ENCODE measurements at regions not wholly inside any gene's neighbourhood (a gene's known extent, or its start where the extent isn't known, plus 50 kb on each side); places are given as distances from the start of the nearest gene placed in this dataset.

- no peaks in the 10 kb centered on the region for H3K4me1 ChIP-seq
- POLR2A ChIA-PET: no interaction called here
- no peak overlapping the region for H3K27ac ChIP-seq
- DNase-seq (ENCODE audit: low read depth in 1 of 2, low spot score in 1 of 2) (no peak), ATAC-seq (no peak), FAIRE-seq (no peak)
- TF ChIP-seq NPAS2 (CRISPR knock-in tag; IDR thresholded peaks at IDR 0.05; ENCODE audit: borderline replicate concordance): no peak
- no peak for TF ChIP-seq FOSB (CRISPR knock-in tag; IDR thresholded peaks at IDR 0.05)
- no peak for TF ChIP-seq ZC3H11A (IDR thresholded peaks at IDR 0.05)
- no peak for TF ChIP-seq MAX (IDR thresholded peaks at IDR 0.05)
- no peak for TF ChIP-seq JUN (IDR thresholded peaks at IDR 0.05)
- 5% methylated on average over 1 of the region's 1 CpG for WGBS (ENCODE audit: missing lambda C conversion rate)
- H3K4me2 ChIP-seq: no peak overlapping the region
- no peaks in the 10 kb centered on the region for H3K9me3 ChIP-seq
- CTCF ChIA-PET: no interaction called here
- H3K4me3 ChIP-seq: no peak overlapping the region
These were observed 231.7 kb upstream of the AFF2 start for GRCh38 chrX:148268673-148269072.

- 0% methylated on average over 3 of the region's 3 CpGs for WGBS (ENCODE audit: missing lambda C conversion rate)
- FAIRE-seq (no peak), DNase-seq (ENCODE audit: low read depth in 1 of 2, low spot score in 1 of 2) (no peak), ATAC-seq (no peak)
- no peak overlapping the region for H3K4me3 ChIP-seq
- TF ChIP-seq MYC (IDR thresholded peaks at IDR 0.05; ENCODE audit: borderline replicate concordance, low read length) (no peak), ZC3H11A (IDR thresholded peaks at IDR 0.05) (no peak), EHMT2 (IDR thresholded peaks at IDR 0.05; ENCODE audit: low read depth) (no peak), HDAC2 (IDR thresholded peaks at IDR 0.05) (no peak), HMGXB4 (CRISPR knock-in tag; IDR thresholded peaks at IDR 0.05; ENCODE audit: borderline replicate concordance) (no peak), KDM1A (IDR thresholded peaks at IDR 0.05; ENCODE audit: low read depth) (no peak), E2F6 (IDR thresholded peaks at IDR 0.05; ENCODE audit: borderline replicate concordance, low read depth) (no peak), SREBF2 (IDR thresholded peaks at IDR 0.05) (no peak), RARB (CRISPR knock-in tag; IDR thresholded peaks at IDR 0.05) (no peak), JUN (IDR thresholded peaks at IDR 0.05) (no peak), ATOH8 (CRISPR knock-in tag; IDR thresholded peaks at IDR 0.05; ENCODE audit: low read depth) (no peak), BHLHE40 (IDR thresholded peaks at IDR 0.05; ENCODE audit: low read depth, low read length) (no peak), POLR2AphosphoS2 (conservative IDR thresholded peaks at IDR 0.05; ENCODE audit: low read length) (no peak), RAD21 (conservative IDR thresholded peaks at IDR 0.05 in 1 of 2, IDR thresholded peaks at IDR 0.05 in 1 of 2) (no peak), MAX (IDR thresholded peaks at IDR 0.05) (no peak), HOXB5 (CRISPR knock-in tag; IDR thresholded peaks at IDR 0.05) (no peak), TFCP2L1 (CRISPR knock-in tag; IDR thresholded peaks at IDR 0.05) (no peak), ZSCAN20 (CRISPR knock-in tag; IDR thresholded peaks at IDR 0.05) (no peak), HES2 (IDR thresholded peaks at IDR 0.05) (no peak)
- H3K4me1 ChIP-seq: no peaks in the 10 kb centered on the region
- POLR2A ChIA-PET: no interaction called here
- H3K27ac ChIP-seq: no peak overlapping the region
- no peaks in the 10 kb centered on the region for H3K9me3 ChIP-seq
- CTCF ChIA-PET: no interaction called here
- H3K4me2 ChIP-seq: no peak overlapping the region
These were observed 230.9 kb upstream of the AFF2 start for GRCh38 chrX:148269513-148269912.

GRCh38 chrX:148270499-148270898 lies 229.9 kb upstream of the AFF2 start:
- POLR2A ChIA-PET: no interaction called here
- FAIRE-seq (no peak), DNase-seq (ENCODE audit: low read depth in 1 of 2, low spot score in 1 of 2) (no peak), ATAC-seq (no peak)
- Histone ChIP-seq H3K4me3 (no peak overlapping the region), H3K4me2 (no peak overlapping the region), H3K27ac (no peak overlapping the region), H3K4me1 (no peaks in the 10 kb centered on the region), H3K9me3 (no peaks in the 10 kb centered on the region)
- 11% methylated on average over 2 of the region's 2 CpGs for WGBS (ENCODE audit: missing lambda C conversion rate)
- CTCF ChIA-PET: no interaction called here
- TF ChIP-seq JUN (IDR thresholded peaks at IDR 0.05) (no peak), BCL3 (IDR thresholded peaks at IDR 0.05) (no peak), NR3C1 (IDR thresholded peaks at IDR 0.05) (no peak), KDM5A (IDR thresholded peaks at IDR 0.05) (no peak), REST (IDR thresholded peaks at IDR 0.05) (no peak), EP300 (IDR thresholded peaks at IDR 0.05) (no peak), EHF (CRISPR knock-in tag; IDR thresholded peaks at IDR 0.05) (no peak), SMC3 (IDR thresholded peaks at IDR 0.05) (no peak), BHLHE40 (IDR thresholded peaks at IDR 0.05; ENCODE audit: low read depth, low read length) (no peak)
